Esophagus squamous epithelium (tissue), 5 donors: ENCODE measurements at regions not wholly inside any gene's neighbourhood (a gene's known extent, or its start where the extent isn't known, plus 50 kb on each side); places are given as distances from the start of the nearest gene placed in this dataset.

Source experiments
- DNase-seq: peaks from one replicate; lab custom pipeline; 2025; lab: John Stamatoyannopoulos, UW
- H3K27ac ChIP-seq, 4 donors: fragments of 200-600 bp; sonication (generic); one replicate each; pipeline ENCODE4 v1.5.1; 2016 to 2019; ENCODE audit warnings: mild to moderate bottlenecking in 1 of 4
- H3K27me3 ChIP-seq, 4 donors: fragments of 200-600 bp; sonication (generic); 1 replicate in 3 of 4; 2 replicates in 1 of 4; pipeline versions ENCODE4 v1.5.1 to v1.6.0; 2017 to 2021; ENCODE audit warnings: antibody characterized with exemption in 1 of 4
- H3K36me3 ChIP-seq, 3 donors: fragments of 200-600 bp; sonication (generic); one replicate each; pipeline ENCODE4 v1.5.1; 2016 to 2019
- H3K4me1 ChIP-seq, 3 donors: fragments of 200-600 bp; sonication (generic); one replicate each; pipeline ENCODE4 v1.5.1; 2017 to 2019
- H3K4me3 ChIP-seq, 4 donors: fragments of 200-600 bp; sonication (generic); 1 replicate in 3 of 4; 2 replicates in 1 of 4; pipeline ENCODE4 v1.5.1; 2016 to 2019; ENCODE audit warnings: mild to moderate bottlenecking in 2 of 4, moderate library complexity in 1 of 4
- H3K9me3 ChIP-seq, 3 donors: fragments of 200-600 bp; sonication (generic); one replicate each; pipeline ENCODE4 v1.5.1; 2016 to 2019
- POLR2A ChIP-seq, 4 donors: fragments of 450-650 bp; IDR thresholded peaks; one replicate each; pipeline ENCODE4 v1.6.1; 2017; ENCODE audit warnings: antibody characterized with exemption in 4 of 4, mild to moderate bottlenecking in 4 of 4, moderate library complexity in 3 of 4
- WGBS, 2 donors: methylation state at CpG; one replicate each; pipeline ENCODE4 v1.1.5; 2018; 5-methylcytosine and 5-hydroxymethylcytosine counted together
- intact Hi-C: fragments of 100-400 bp; cut with DNase I; formaldehyde crosslinking; loops from one replicate; pipeline ENCODE4 v1.15.0; 2022
- TF ChIP-seq, protein P1 (sequence below), 6 experiments: fragments of 450-650 bp in 4 of 6; fragments of 200-600 bp in 2 of 6; sonication (generic) in 2 of 6; IDR thresholded peaks; one replicate each; pipeline ENCODE4 v1.5.1; 2016 to 2019; ENCODE audit warnings: antibody characterized with exemption in 6 of 6, mild to moderate bottlenecking in 4 of 6, moderate library complexity in 4 of 6
- donor health status: DM: yes; HTN: yes; CAD: no.

DNA sequence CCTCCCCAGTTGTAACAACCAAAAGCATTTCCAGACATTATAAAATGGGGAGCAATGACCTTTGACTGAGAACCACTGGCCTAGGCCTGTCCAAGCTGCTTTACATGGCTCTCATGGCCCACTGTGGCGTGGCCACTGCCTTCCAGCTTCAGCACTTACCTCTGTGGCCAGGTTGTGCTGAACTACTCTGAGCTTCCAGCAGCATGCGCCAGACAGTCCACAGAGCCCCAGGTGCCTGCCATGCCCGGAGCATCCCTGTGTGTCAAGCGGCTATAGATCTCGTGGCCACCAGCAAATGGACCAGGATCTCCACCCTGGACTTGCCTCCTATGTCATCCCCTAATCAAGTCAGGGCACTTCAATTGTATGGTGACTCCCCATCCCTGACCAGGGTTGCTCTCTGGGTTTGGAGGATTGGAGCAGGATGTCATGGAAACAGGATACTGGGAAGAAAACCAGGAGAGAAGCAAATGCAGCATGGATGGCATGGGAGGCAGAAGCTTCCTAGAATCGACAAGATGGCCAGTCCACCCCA lies 199.7 kb downstream of the UACA start:
- TF ChIP-seq POLR2A (IDR thresholded peaks at IDR 0.05) = no peak
- TF ChIP-seq, protein P1, sequence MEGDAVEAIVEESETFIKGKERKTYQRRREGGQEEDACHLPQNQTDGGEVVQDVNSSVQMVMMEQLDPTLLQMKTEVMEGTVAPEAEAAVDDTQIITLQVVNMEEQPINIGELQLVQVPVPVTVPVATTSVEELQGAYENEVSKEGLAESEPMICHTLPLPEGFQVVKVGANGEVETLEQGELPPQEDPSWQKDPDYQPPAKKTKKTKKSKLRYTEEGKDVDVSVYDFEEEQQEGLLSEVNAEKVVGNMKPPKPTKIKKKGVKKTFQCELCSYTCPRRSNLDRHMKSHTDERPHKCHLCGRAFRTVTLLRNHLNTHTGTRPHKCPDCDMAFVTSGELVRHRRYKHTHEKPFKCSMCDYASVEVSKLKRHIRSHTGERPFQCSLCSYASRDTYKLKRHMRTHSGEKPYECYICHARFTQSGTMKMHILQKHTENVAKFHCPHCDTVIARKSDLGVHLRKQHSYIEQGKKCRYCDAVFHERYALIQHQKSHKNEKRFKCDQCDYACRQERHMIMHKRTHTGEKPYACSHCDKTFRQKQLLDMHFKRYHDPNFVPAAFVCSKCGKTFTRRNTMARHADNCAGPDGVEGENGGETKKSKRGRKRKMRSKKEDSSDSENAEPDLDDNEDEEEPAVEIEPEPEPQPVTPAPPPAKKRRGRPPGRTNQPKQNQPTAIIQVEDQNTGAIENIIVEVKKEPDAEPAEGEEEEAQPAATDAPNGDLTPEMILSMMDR (IDR thresholded peaks at IDR 0.05) = no peak
- Histone ChIP-seq H3K27me3 (peaks cover 0 to 48% (median 0%) of the 10 kb centered on the region in 4 donors), H3K4me3 (no peak overlapping the region), H3K4me1 (peaks cover 0 to 23% (median 6%) of the 10 kb centered on the region in 3 donors), H3K9me3 (no peaks in the 10 kb centered on the region), H3K36me3 (no peaks in the 10 kb centered on the region), H3K27ac (no peak overlapping the region)
- DNase-seq = no peak
- intact Hi-C loops = no loop called here
- WGBS, 2 donors = 67 to 82% methylated on average over 1 to 4 of the region's 6 CpGs

DNA sequence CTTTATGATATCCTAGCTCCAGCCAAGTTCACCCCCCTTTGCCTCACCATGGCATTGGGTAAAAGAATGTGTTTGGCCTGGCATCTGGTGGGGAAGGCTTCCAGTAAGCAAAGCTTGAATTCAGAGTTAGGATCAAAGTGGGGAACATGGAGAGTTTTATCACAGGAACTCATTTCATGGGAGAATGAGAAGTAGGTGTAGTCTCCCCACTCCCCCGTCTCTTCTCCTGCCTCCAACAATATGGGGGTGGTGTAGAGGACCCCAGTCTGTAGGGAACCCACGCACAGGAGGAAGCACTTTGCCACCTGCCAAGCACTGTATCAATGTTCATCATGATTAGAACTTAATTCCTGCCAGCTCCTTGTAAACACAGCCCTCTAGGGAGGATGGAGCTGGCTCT lies 200.5 kb downstream of the UACA start:
- TF ChIP-seq, protein P1 (IDR thresholded peaks at IDR 0.05) = no peak
- no peak for TF ChIP-seq POLR2A (IDR thresholded peaks at IDR 0.05)
- Histone ChIP-seq H3K36me3 (no peaks in the 10 kb centered on the region), H3K4me3 (no peak overlapping the region), H3K9me3 (no peaks in the 10 kb centered on the region), H3K27me3 (peaks cover 0 to 55% (median 0%) of the 10 kb centered on the region in 4 donors), H3K27ac (no peak overlapping the region), H3K4me1 (peaks cover 0 to 23% (median 6%) of the 10 kb centered on the region in 3 donors)
- intact Hi-C loops = no loop called here
- DNase-seq = no peak
- 93 to 96% methylated on average over 2 of the region's 2 CpGs for WGBS, 2 donors

DNA sequence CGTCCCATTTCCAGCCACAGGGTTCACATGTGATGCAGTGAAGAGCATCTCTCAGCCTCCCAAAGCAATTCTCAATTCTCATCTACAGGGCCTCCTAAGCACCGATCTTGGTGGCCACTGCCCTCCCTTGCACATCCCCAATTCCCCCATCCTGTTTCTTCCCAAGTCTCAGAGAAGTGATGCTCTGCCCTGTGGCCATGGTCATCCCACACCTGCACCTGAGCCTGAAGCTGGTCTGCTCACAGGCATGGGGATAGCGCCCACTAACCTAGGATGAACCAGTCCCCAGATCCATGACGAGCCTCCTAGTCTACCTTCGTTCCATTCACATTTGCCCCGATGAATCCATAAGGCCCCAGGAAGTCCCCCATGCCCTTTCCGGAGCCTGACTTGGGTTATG lies 201.5 kb downstream of the UACA start:
- no peak overlapping the region for H3K27ac ChIP-seq
- H3K36me3 ChIP-seq = no peaks in the 10 kb centered on the region
- H3K4me3 ChIP-seq = no peak overlapping the region
- WGBS, 2 donors = 81 to 93% methylated on average over 6 of the region's 7 CpGs
- intact Hi-C loops = no loop called here
- TF ChIP-seq, protein P1 (IDR thresholded peaks at IDR 0.05) = no peak
- no peak for TF ChIP-seq POLR2A (IDR thresholded peaks at IDR 0.05)
- H3K4me1 ChIP-seq = peaks cover 0 to 23% (median 6%) of the 10 kb centered on the region in 3 donors
- peaks cover 0 to 60% (median 0%) of the 10 kb centered on the region in 4 donors for H3K27me3 ChIP-seq
- DNase-seq = no peak
- H3K9me3 ChIP-seq = no peaks in the 10 kb centered on the region

DNA sequence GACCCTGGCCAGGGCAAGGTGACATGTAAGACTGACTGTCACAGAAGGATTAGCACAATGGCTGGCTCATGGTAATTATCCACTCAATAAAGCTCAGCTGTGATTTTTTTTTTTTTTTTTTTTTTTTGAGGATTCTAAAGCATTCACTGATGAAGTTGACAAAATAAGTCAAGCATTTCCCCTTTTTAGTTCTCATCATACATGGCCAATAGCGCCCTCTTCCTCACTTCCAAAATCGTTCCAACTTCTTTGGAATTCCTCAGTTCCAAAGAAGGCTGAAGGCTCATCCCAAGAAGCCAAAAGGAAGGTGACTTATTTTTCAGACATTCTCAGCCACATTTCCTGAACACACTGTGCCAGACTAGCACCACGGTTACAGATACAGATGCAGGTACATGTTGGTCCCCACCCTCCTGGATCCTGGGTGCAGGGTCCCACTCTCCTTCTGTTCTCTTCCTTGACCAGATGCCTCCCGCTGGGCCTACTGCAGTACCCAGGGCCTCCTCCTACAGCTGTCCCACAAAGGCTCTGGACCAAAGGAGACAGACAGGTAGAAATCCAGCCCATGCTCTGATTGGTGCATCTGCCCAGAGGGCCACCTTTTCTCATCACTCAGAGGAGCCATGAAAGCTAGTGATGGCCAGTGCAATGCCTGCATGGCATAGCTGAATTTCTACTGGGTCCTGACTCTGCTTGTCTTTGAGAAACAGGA lies 202.6 kb downstream of the UACA start:
- peaks cover 0 to 23% (median 6%) of the 10 kb centered on the region in 3 donors for H3K4me1 ChIP-seq
- no peaks in the 10 kb centered on the region for H3K9me3 ChIP-seq
- no peaks in the 10 kb centered on the region for H3K36me3 ChIP-seq
- intact Hi-C loops = no loop called here
- no peak overlapping the region for H3K4me3 ChIP-seq
- no peak for DNase-seq
- no peak overlapping the region for H3K27ac ChIP-seq
- WGBS, 2 donors = 72 to 83% methylated on average over 3 to 4 of the region's 4 CpGs
- peaks cover 0 to 61% (median 0%) of the 10 kb centered on the region in 4 donors for H3K27me3 ChIP-seq
- TF ChIP-seq POLR2A (IDR thresholded peaks at IDR 0.05) = no peak
- TF ChIP-seq, protein P1 (IDR thresholded peaks at IDR 0.05) = no peak
